ENCODE measurements at regions not wholly inside any gene's neighbourhood (a gene's known extent, or its start where the extent isn't known, plus 50 kb on each side); places are given as distances from the start of the nearest gene placed in this dataset.

DNA sequence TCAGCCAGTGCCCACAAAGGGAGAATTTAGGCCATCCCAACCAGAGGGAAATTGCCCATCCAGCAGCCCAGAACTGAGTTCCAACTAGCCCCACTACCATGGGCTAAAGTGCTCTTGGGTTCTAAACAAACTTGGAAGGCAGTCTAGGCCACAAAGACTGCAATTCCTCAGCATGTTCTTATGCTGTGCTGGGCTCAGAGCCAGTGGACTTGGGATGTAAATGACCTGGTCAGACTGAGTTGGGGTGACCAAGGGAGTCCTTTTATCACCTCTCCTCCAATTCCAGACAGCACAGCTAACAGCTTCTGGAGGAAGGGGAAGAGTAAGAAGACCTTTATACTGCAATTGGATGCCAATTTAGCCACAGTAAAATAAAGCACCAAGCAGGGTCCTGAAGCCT lies 607.2 kb upstream of the KCND2 start:
- no peak for DNase-seq
- H3K36me3 ChIP-seq (ENCODE audit: control insufficient read depth, insufficient read depth, low read length) = no peaks in the 10 kb centered on the region
- no peaks in the 10 kb centered on the region for H3K9me3 Mint-ChIP-seq
- no peak overlapping the region for H3K4me3 ChIP-seq (ENCODE audit: low read length)
- no peak for TF ChIP-seq CTCF (conservative IDR thresholded peaks at IDR 0.05)
- no peaks in the 10 kb centered on the region for H3K27me3 Mint-ChIP-seq (ENCODE audit: insufficient read depth)
- no peaks in the 10 kb centered on the region for H3K27me3 ChIP-seq (ENCODE audit: control insufficient read depth, insufficient read depth, low read length, poor library complexity, severe bottlenecking)
- no peaks in the 10 kb centered on the region for H3K4me1 Mint-ChIP-seq
- no peaks in the 10 kb centered on the region for H3K9me3 ChIP-seq (ENCODE audit: control insufficient read depth, low read length)
- no peak overlapping the region for H3K9ac ChIP-seq (ENCODE audit: extremely low read depth, low read length, poor library complexity, severe bottlenecking)
- H3K27ac ChIP-seq (ENCODE audit: low read depth, low read length) = no peak overlapping the region
- no peak overlapping the region for H3K4me3 Mint-ChIP-seq
- H3K27ac Mint-ChIP-seq = no peak overlapping the region
- H3K4me1 ChIP-seq (ENCODE audit: control insufficient read depth, insufficient read depth, low read length) = no peaks in the 10 kb centered on the region
- no peaks in the 10 kb centered on the region for H3K36me3 Mint-ChIP-seq (ENCODE audit: low read depth)

DNA sequence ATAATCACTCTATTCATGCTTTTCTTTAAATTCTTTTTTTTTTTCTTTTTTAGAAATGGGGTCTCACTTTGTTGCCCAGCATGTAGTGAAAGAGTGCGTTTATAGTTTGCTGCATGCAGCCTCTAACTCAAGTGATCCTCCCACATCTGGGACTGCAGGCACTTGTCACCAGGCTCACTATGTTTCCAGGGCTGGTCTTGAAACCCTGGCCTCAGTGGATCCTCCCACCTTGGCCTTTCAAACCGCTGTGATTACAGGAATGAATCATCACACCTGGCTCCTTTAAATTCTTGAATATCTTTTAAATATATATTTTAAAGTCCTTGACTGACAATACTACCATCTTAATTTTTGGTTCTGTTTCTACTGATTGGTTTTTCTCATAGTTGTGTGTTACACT lies 591.6 kb upstream of the KCND2 start:
- Mint-ChIP-seq H3K27ac (no peak overlapping the region), H3K4me3 (no peak overlapping the region), H3K27me3 (ENCODE audit: insufficient read depth) (no peaks in the 10 kb centered on the region), H3K36me3 (ENCODE audit: low read depth) (no peaks in the 10 kb centered on the region), H3K9me3 (no peaks in the 10 kb centered on the region), H3K4me1 (peaks cover 3% of the 10 kb centered on the region)
- no peak overlapping the region for H3K4me3 ChIP-seq (ENCODE audit: low read length)
- no peaks in the 10 kb centered on the region for H3K9me3 ChIP-seq (ENCODE audit: control insufficient read depth, low read length)
- no peak overlapping the region for H3K9ac ChIP-seq (ENCODE audit: extremely low read depth, low read length, poor library complexity, severe bottlenecking)
- no peak for TF ChIP-seq CTCF (conservative IDR thresholded peaks at IDR 0.05)
- no peaks in the 10 kb centered on the region for H3K36me3 ChIP-seq (ENCODE audit: control insufficient read depth, insufficient read depth, low read length)
- H3K27ac ChIP-seq (ENCODE audit: low read depth, low read length) = no peak overlapping the region
- H3K27me3 ChIP-seq (ENCODE audit: control insufficient read depth, insufficient read depth, low read length, poor library complexity, severe bottlenecking) = peaks cover 7% of the 10 kb centered on the region
- WGBS, 2 experiments (ENCODE audit: insufficient coverage in 1 of 2, insufficient read length in 1 of 2) = 92% methylated on average over 2 of the region's 2 CpGs; no CpG with 5 or more reads in 1 of the 2 experiments
- no peak for DNase-seq
- no peaks in the 10 kb centered on the region for H3K4me1 ChIP-seq (ENCODE audit: control insufficient read depth, insufficient read depth, low read length)

GRCh38 chr7:119684763-119685162 lies 588.2 kb upstream of the KCND2 start:
- no peak overlapping the region for H3K4me3 ChIP-seq (ENCODE audit: low read length)
- H3K36me3 Mint-ChIP-seq (ENCODE audit: low read depth) = no peaks in the 10 kb centered on the region
- H3K4me1 Mint-ChIP-seq = no peaks in the 10 kb centered on the region
- H3K4me1 ChIP-seq (ENCODE audit: control insufficient read depth, insufficient read depth, low read length) = no peaks in the 10 kb centered on the region
- H3K27me3 Mint-ChIP-seq (ENCODE audit: insufficient read depth) = peaks cover 1% of the 10 kb centered on the region
- H3K9me3 Mint-ChIP-seq = no peaks in the 10 kb centered on the region
- no peak for TF ChIP-seq CTCF (conservative IDR thresholded peaks at IDR 0.05)
- no peak overlapping the region for H3K9ac ChIP-seq (ENCODE audit: extremely low read depth, low read length, poor library complexity, severe bottlenecking)
- H3K4me3 Mint-ChIP-seq = no peak overlapping the region
- H3K27me3 ChIP-seq (ENCODE audit: control insufficient read depth, insufficient read depth, low read length, poor library complexity, severe bottlenecking) = peaks cover 21% of the 10 kb centered on the region
- no peaks in the 10 kb centered on the region for H3K36me3 ChIP-seq (ENCODE audit: control insufficient read depth, insufficient read depth, low read length)
- H3K27ac Mint-ChIP-seq = no peak overlapping the region
- H3K9me3 ChIP-seq (ENCODE audit: control insufficient read depth, low read length) = no peaks in the 10 kb centered on the region
- no peak for DNase-seq
- H3K27ac ChIP-seq (ENCODE audit: low read depth, low read length) = no peak overlapping the region

All from endodermal cell (in vitro differentiated cells).